PC-9 (cell line): ENCODE measurements at regions not wholly inside any gene's neighbourhood (a gene's known extent, or its start where the extent isn't known, plus 50 kb on each side); places are given as distances from the start of the nearest gene placed in this dataset.

Experiments
- BruUV-seq: library from RNA; stranded (reverse); fragments of 400-500 nt; replicated peaks from 2 replicates; lab custom pipeline; 2021; lab: Mats Ljungman, UMichigan
- CTCF ChIA-PET: fragments of 300-600 bp; sonication (Branson Sonifier 250); formaldehyde crosslinking; loops from one replicate; lab custom pipeline; 2022; ENCODE audit warnings: antibody characterized with exemption; lab: Charles Lee
- POLR2A ChIA-PET: fragments of 300-600 bp; sonication (Branson Sonifier 250); formaldehyde crosslinking; loops from one replicate; lab custom pipeline; 2022; ENCODE audit warnings: antibody characterized with exemption; ENCODE audit not compliant: unreplicated experiment; lab: Charles Lee
- DNase-seq, 2 experiments: peaks; one replicate each; pipeline versions ENCODE4 v3.0.0 to v3.0.0-alpha.2; 2015 to 2022; ENCODE audit warnings: mixed read lengths in 1 of 2
- H2AFZ ChIP-seq: fragments of 200-600 bp; sonication (generic); 2 replicates; pipeline ENCODE4 v1.8.1; 2017; ENCODE audit warnings: antibody characterized with exemption
- H3F3A ChIP-seq: fragments of 200-600 bp; sonication (generic); 2 replicates; pipeline ENCODE4 v1.8.1; 2017; ENCODE audit warnings: antibody characterized with exemption, mild to moderate bottlenecking, low read depth; ENCODE audit not compliant: insufficient read depth
- H3K27ac ChIP-seq: fragments of 200-600 bp; sonication (generic); 2 replicates; pipeline ENCODE4 v1.6.1; 2016; ENCODE audit warnings: mixed run types
- H3K27me3 ChIP-seq: fragments of 200-600 bp; sonication (generic); 2 replicates; pipeline ENCODE4 v1.6.1; 2016; ENCODE audit warnings: low read depth, mixed run types; ENCODE audit not compliant: insufficient read depth
- H3K36me3 ChIP-seq: fragments of 200-600 bp; sonication (generic); 2 replicates; pipeline ENCODE4 v1.6.1; 2016; ENCODE audit warnings: low read depth, mixed run types
- H3K4me1 ChIP-seq: fragments of 200-600 bp; sonication (generic); replicated peaks from 2 replicates; pipeline ENCODE4 v1.6.1; 2016; ENCODE audit warnings: mixed run types; ENCODE audit not compliant: insufficient read depth
- H3K4me2 ChIP-seq: fragments of 200-600 bp; sonication (generic); 2 replicates; pipeline ENCODE4 v1.6.1; 2017; ENCODE audit warnings: mixed run types
- H3K4me3 ChIP-seq: fragments of 200-600 bp; sonication (generic); 2 replicates; pipeline ENCODE4 v1.6.1; 2016; ENCODE audit warnings: mixed run types
- H3K79me2 ChIP-seq: fragments of 200-600 bp; sonication (generic); 2 replicates; pipeline ENCODE4 v1.6.1; 2017; ENCODE audit warnings: low read depth, mixed run types
- H3K9me2 ChIP-seq: fragments of 200-600 bp; sonication (generic); 2 replicates; pipeline ENCODE4 v1.8.1; 2017; ENCODE audit warnings: mild to moderate bottlenecking; ENCODE audit not compliant: insufficient read depth
- H3K9me3 ChIP-seq: fragments of 200-600 bp; sonication (generic); 2 replicates; pipeline ENCODE4 v1.8.1; 2016; ENCODE audit warnings: low read depth; ENCODE audit not compliant: insufficient read depth
- H4K20me1 ChIP-seq: fragments of 200-600 bp; sonication (generic); 2 replicates; pipeline ENCODE4 v1.8.1; 2017; ENCODE audit not compliant: insufficient read depth
- EZH2 ChIP-seq: fragments of 200-600 bp; sonication (generic); IDR thresholded peaks from 2 replicates; pipeline ENCODE4 v1.8.0; 2017; ENCODE audit warnings: antibody characterized with exemption, low read depth
- intact Hi-C: fragments of 100-400 bp; cut with micrococcal nuclease; formaldehyde crosslinking; loops from one replicate; pipeline ENCODE4 v1.10.0; 2022; ENCODE audit not compliant: unreplicated experiment
- TF ChIP-seq, protein P1 (sequence below): fragments of 200-600 bp; sonication (generic); conservative IDR thresholded peaks from 2 replicates; pipeline ENCODE4 v1.6.1; 2017; ENCODE audit warnings: mixed run types, antibody characterized with exemption, mild to moderate bottlenecking, moderate library complexity

GRCh38 chr3:103785017-103785416 is 1350.2 kb downstream of the ZPLD1 start:
- Histone ChIP-seq H3K4me1 (no peaks in the 10 kb centered on the region), H4K20me1 (no peaks in the 10 kb centered on the region), H3K9me3 (no peaks in the 10 kb centered on the region), H3K9me2 (0 out of 2 replicates have a peak, but pooled peaks cover 4% of the 10 kb centered on the region), H3K27me3 (no peaks in the 10 kb centered on the region), H3K36me3 (no peaks in the 10 kb centered on the region), H2AFZ (no peak overlapping the region), H3K4me3 (no peak overlapping the region), H3K79me2 (no peaks in the 10 kb centered on the region), H3F3A (no peaks in the 10 kb centered on the region), H3K4me2 (no peak overlapping the region), H3K27ac (no peak overlapping the region)
- no peak for DNase-seq
- ChIA-PET POLR2A (no interaction called here), CTCF (no interaction called here)
- TF ChIP-seq EZH2: no peak
- TF ChIP-seq, protein P1, sequence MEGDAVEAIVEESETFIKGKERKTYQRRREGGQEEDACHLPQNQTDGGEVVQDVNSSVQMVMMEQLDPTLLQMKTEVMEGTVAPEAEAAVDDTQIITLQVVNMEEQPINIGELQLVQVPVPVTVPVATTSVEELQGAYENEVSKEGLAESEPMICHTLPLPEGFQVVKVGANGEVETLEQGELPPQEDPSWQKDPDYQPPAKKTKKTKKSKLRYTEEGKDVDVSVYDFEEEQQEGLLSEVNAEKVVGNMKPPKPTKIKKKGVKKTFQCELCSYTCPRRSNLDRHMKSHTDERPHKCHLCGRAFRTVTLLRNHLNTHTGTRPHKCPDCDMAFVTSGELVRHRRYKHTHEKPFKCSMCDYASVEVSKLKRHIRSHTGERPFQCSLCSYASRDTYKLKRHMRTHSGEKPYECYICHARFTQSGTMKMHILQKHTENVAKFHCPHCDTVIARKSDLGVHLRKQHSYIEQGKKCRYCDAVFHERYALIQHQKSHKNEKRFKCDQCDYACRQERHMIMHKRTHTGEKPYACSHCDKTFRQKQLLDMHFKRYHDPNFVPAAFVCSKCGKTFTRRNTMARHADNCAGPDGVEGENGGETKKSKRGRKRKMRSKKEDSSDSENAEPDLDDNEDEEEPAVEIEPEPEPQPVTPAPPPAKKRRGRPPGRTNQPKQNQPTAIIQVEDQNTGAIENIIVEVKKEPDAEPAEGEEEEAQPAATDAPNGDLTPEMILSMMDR: no peak
- no TSS peak for BruUV-seq
- intact Hi-C loops: no loop called here

DNA sequence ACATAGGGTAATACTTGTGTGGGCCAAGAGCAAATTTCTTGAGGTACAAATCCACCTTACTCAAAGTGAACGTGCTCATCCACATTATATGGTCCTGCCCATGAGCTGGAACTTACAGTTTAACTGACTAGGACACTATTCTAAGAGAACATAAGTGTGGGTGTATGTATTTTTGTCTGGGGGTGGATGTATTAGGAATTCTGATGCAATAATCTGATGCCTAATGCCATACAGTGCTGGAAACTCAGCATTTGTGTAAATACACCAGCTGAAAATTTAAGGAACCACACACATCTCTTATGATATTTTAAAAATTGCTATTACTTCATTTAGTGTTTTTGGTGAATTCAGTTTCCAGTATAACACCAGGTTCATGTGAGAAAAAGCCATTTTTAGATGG is 1350.7 kb downstream of the ZPLD1 start:
- POLR2A ChIA-PET: no interaction called here
- BruUV-seq: no TSS peak

DNA sequence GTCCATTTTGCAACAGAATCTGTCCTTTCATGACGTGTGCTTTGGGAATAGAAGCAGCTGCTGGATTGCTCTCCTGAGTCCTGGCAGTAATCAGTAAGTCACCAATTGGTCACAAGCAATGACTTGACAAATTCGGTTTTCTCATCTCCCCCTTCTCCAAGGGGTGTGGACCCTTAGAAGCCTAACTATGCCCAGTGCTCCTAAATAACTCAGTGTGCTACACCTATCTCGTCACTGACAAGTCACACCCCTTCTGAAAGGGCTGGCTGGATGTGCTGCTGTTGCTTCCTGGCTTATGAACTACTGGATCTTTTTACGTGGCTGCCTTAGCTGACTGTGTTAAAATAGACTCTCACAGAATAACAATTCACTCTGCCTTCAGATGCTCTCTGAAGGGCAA is 1351.5 kb downstream of the ZPLD1 start:
- POLR2A ChIA-PET: no interaction called here
- H2AFZ ChIP-seq: peak overlapping the region; percentile 40; the same call in 1 of the 2 replicates
- H3F3A ChIP-seq: no peaks in the 10 kb centered on the region
- H3K27me3 ChIP-seq: no peaks in the 10 kb centered on the region
- H3K9me2 ChIP-seq: 0 out of 2 replicates have a peak, but pooled peaks cover 4% of the 10 kb centered on the region
- H3K79me2 ChIP-seq: no peaks in the 10 kb centered on the region
- no peak for DNase-seq
- H3K27ac ChIP-seq: no peak overlapping the region
- no TSS peak for BruUV-seq
- H3K36me3 ChIP-seq: no peaks in the 10 kb centered on the region
- CTCF ChIA-PET: no interaction called here
- H3K4me1 ChIP-seq: no peaks in the 10 kb centered on the region
- intact Hi-C loops: no loop called here
- H3K9me3 ChIP-seq: no peaks in the 10 kb centered on the region
- no peaks in the 10 kb centered on the region for H4K20me1 ChIP-seq
- H3K4me2 ChIP-seq: no peak overlapping the region
- H3K4me3 ChIP-seq: no peak overlapping the region
- TF ChIP-seq, protein P1: no peak
- TF ChIP-seq EZH2: no peak

More for the DNA sequence above, 1350.7 kb downstream of the ZPLD1 start:
- H3K4me2 ChIP-seq: no peak overlapping the region
- H4K20me1 ChIP-seq: no peaks in the 10 kb centered on the region
- DNase-seq: no peak
- no peaks in the 10 kb centered on the region for H3K9me3 ChIP-seq
- no peaks in the 10 kb centered on the region for H3K27me3 ChIP-seq
- CTCF ChIA-PET: no interaction called here
- no peaks in the 10 kb centered on the region for H3K79me2 ChIP-seq
- H3K4me1 ChIP-seq: no peaks in the 10 kb centered on the region
- 0 out of 2 replicates have a peak, but pooled peaks cover 4% of the 10 kb centered on the region for H3K9me2 ChIP-seq
- intact Hi-C loops: no loop called here
- TF ChIP-seq EZH2: no peak
- TF ChIP-seq, protein P1: no peak
- peak overlapping the region; percentile 40; the same call in 1 of the 2 replicates for H2AFZ ChIP-seq
- H3K4me3 ChIP-seq: no peak overlapping the region
- no peaks in the 10 kb centered on the region for H3K36me3 ChIP-seq
- H3K27ac ChIP-seq: no peak overlapping the region
- no peaks in the 10 kb centered on the region for H3F3A ChIP-seq
